ENCODE measurements at regions not wholly inside any gene's neighbourhood (a gene's known extent, or its start where the extent isn't known, plus 50 kb on each side); places are given as distances from the start of the nearest gene placed in this dataset.

- DNase-seq (ENCODE audit: low read depth in 4 of 4, low spot score in 3 of 4), result no peak
These were observed 105.8 kb downstream of the DUSP10 start for GRCh38 chr1:221636096-221636495.

DNA sequence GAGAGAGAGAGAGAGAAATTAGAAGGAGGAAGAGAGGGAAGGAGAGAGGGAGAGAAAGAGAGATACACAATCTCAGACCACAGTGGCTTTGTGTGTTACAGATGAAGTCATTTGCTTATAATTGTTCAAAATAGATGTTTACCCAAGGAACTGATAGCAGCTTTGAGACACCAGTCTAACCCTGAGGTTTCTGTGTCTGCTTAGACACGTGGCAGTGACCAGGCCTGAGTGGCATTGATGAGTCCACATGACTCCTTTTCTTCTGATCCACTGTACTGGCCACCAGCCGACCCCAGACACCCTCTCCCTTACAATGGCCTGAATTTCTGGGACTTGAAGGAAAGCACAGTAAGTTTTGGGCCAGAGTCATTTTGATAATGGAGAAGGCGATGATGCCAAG is 104.9 kb downstream of the DUSP10 start:
- no peak for DNase-seq (ENCODE audit: low read depth in 4 of 4, low spot score in 3 of 4)

DNA sequence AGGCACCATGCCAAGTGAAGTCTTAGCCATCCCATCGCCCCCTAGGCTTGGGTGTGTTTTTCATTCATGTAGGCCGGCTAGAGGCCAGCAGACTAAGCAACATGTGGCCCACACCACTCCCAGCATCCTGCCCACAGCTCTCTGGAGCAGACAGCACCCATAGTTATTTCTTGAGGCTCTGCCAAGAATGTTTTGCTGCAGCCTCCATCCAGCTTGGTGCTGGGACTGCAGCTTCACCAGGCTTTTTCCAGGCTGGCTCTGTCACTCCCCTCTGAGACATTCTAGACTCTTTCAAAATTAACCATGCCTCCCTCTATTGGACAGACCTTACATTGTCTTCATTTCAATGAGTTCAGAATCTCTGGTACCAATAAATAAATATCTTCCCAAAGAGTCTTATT is 104.2 kb downstream of the DUSP10 start:
- DNase-seq (ENCODE audit: low read depth in 4 of 4, low spot score in 3 of 4), result no peak

DNA sequence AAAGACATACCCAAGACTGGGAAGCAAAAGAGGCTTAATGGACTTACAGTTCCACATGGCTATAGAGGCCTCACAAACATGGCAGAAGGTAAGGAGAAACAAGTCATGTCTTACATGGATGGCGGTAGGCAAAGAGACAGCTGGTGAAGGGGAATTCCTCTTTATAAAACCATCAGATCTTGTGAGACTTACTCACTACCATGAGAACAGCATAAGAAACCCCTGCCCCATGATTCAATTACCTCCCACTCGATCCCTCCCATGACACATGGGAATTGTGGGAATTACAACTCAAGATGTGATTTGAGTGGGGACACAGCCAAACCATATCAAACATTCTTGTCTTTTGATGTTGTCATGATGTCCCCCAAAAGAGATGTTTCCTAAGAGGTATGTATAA is 103.3 kb downstream of the DUSP10 start:
- DNase-seq (ENCODE audit: low read depth in 4 of 4, low spot score in 3 of 4), result no peak

- DNase-seq (ENCODE audit: low read depth in 4 of 4, low spot score in 3 of 4), result no peak
These were observed 100.1 kb downstream of the DUSP10 start for GRCh38 chr1:221641811-221642210.

DNA sequence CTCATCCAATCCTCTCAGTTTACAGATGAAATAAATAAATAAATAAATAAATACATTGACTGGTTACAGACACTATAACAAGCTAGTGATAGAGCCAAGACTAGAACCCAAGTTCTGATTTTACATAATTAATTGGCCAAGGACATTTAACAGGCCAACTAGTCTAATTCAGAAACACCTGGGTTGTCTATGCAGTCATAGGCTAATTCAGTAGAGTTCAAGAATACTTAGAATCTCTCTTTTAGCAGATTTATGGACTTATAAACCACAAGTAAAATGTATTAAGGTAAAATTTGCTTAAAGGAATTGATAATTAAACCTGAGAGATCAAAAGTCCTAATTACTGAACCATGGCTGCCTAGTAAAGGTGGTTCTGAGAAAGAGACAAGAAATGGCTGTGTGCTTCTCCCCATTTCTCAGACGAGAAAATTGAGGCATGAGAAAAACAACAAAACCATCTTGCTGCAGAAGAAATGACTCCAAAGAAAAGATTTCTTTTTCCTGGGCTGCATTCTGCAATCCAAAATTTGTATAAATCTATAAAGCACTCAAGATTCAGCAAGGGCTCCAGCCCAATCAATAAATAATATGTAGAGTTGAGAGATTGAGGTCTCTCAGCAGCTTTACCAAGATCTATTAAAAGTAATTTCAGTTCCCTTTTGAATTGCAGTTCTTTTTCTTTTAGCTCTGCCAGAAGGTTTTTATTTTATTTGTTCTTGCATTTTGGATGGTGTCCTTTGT is 98.3 kb downstream of the DUSP10 start:
- no peak for DNase-seq (ENCODE audit: low read depth in 4 of 4, low spot score in 3 of 4)

DNA sequence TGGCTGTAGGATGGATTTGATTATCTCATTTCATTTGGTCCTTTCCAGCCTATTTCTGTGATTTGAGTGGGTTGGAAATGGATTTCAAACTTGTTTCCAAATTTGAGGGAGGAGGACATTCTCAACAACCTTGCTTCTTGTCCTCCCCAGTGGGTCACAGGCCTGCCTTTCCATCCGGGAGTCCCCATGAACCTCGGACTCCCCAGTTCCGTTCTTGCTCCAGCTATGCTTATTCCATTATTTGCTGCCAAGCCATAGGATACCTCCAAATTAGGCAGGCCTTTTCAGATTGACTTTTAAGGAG is 97.8 kb downstream of the DUSP10 start:
- DNase-seq (ENCODE audit: low read depth in 4 of 4, low spot score in 3 of 4), result no peak

DNA sequence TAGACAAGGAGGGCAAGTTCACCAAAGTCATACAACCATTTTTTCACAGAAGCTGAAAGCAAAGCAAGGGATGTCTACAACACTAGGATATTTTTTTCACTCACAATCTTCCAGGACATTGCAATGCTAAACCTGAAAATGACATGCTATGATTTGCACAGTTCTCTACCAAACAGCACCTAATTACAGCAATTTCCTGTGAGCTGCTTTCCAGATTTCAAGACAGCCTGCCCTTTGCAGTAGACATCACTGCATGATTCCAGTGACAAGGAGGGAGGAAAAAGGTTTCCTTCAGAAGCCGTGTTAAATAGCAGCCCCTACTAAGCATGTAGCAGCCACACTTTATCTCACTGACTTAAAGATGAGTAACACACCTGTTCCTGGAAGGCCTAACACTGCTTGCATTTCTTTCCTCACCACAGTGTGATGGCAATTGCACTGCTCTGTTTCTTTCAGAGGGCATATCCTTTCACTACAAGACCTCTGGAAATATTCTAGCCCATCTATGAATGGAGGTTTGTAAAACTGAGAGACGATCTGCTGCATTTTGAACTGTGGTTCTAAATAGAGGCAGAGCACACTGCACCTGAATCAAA is 97.1 kb downstream of the DUSP10 start:
- no peak for DNase-seq (ENCODE audit: low read depth in 4 of 4, low spot score in 3 of 4)

DNA sequence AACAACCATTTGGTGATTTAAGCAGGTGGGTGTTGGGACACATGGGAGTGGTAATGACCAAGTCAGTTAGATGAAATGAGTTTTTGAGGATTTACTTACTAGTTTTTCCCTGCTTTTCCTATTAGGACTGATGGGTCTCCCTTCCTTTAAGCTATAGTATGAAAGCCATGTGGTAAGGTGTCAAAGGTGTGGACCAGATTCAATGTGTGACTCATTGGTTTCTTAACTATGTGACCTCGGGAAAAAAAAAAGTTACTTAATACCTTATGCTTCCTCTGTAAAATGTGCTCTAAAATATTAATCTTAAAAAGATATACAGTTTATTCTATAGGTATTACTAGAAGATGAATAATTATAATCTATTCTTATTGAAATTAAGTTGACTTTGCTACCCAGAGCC is 93.7 kb downstream of the DUSP10 start:
- no peak for DNase-seq (ENCODE audit: low read depth in 4 of 4, low spot score in 3 of 4)

All from right renal pelvis (tissue), 4 donors.